Endothelial cell (in vitro differentiated cells): ENCODE measurements at regions not wholly inside any gene's neighbourhood (a gene's known extent, or its start where the extent isn't known, plus 50 kb on each side); places are given as distances from the start of the nearest gene placed in this dataset.

ENCODE experiments used
- DNase-seq: peaks from one replicate; pipeline ENCODE4 v3.0.0; 2021; ENCODE audit warnings: low spot score
- H3K27ac Mint-ChIP-seq: one replicate; pipeline ENCODE4 v1.8.0; 2021; ENCODE audit warnings: mixed read lengths, inconsistent platforms; ENCODE audit not compliant: unreplicated experiment
- H3K27me3 Mint-ChIP-seq: one replicate; pipeline ENCODE4 v1.8.0; 2021; ENCODE audit warnings: mild to moderate bottlenecking, moderate library complexity, mixed read lengths, inconsistent platforms; ENCODE audit not compliant: unreplicated experiment
- H3K36me3 Mint-ChIP-seq: one replicate; pipeline ENCODE4 v1.8.0; 2021; ENCODE audit warnings: mild to moderate bottlenecking, low read depth, mixed read lengths, inconsistent platforms; ENCODE audit not compliant: unreplicated experiment
- H3K4me1 Mint-ChIP-seq: one replicate; pipeline ENCODE4 v1.8.0; 2021; ENCODE audit warnings: mild to moderate bottlenecking, mixed read lengths, inconsistent platforms; ENCODE audit not compliant: unreplicated experiment
- H3K4me3 Mint-ChIP-seq: one replicate; pipeline ENCODE4 v1.8.0; 2021; ENCODE audit warnings: mild to moderate bottlenecking, mixed read lengths, inconsistent platforms; ENCODE audit not compliant: unreplicated experiment
- H3K9me3 Mint-ChIP-seq: one replicate; pipeline ENCODE4 v1.8.0; 2021; ENCODE audit warnings: mixed read lengths, inconsistent platforms; ENCODE audit not compliant: unreplicated experiment
- CTCF ChIP-seq: fragments of 200-600 bp; sonication (generic); IDR thresholded peaks from one replicate; pipeline ENCODE4 v1.5.0; 2021; ENCODE audit warnings: antibody characterized with exemption; ENCODE audit not compliant: unreplicated experiment

GRCh38 chr14:82411298-82411697, 877.6 kb upstream of the SEL1L start:
- DNase-seq, result no peak
- H3K9me3 Mint-ChIP-seq, result peaks cover 16% of the 10 kb centered on the region
- H3K36me3 Mint-ChIP-seq, result peaks cover 4% of the 10 kb centered on the region
- no peak overlapping the region for H3K4me3 Mint-ChIP-seq
- H3K27ac Mint-ChIP-seq, result no peak overlapping the region
- no peaks in the 10 kb centered on the region for H3K4me1 Mint-ChIP-seq
- no peaks in the 10 kb centered on the region for H3K27me3 Mint-ChIP-seq
- TF ChIP-seq CTCF, result no peak

- no peak overlapping the region for H3K4me3 Mint-ChIP-seq
- DNase-seq, result no peak
- no peaks in the 10 kb centered on the region for H3K4me1 Mint-ChIP-seq
- H3K9me3 Mint-ChIP-seq, result peaks cover 16% of the 10 kb centered on the region
- TF ChIP-seq CTCF, result no peak
- no peak overlapping the region for H3K27ac Mint-ChIP-seq
- H3K27me3 Mint-ChIP-seq, result no peaks in the 10 kb centered on the region
- H3K36me3 Mint-ChIP-seq, result peaks cover 4% of the 10 kb centered on the region
These were observed 878.9 kb upstream of the SEL1L start for GRCh38 chr14:82412545-82412944.

GRCh38 chr14:82414853-82415539, 881.3 kb upstream of the SEL1L start:
- Mint-ChIP-seq H3K27ac (no peak overlapping the region), H3K4me3 (no peak overlapping the region)
- no peak for TF ChIP-seq CTCF

GRCh38 chr14:82419933-82420332, 886.3 kb upstream of the SEL1L start:
- no peak for DNase-seq
- Mint-ChIP-seq H3K4me1 (no peaks in the 10 kb centered on the region), H3K9me3 (peaks cover 16% of the 10 kb centered on the region), H3K4me3 (no peak overlapping the region), H3K27ac (no peak overlapping the region), H3K36me3 (no peaks in the 10 kb centered on the region), H3K27me3 (peaks cover 1% of the 10 kb centered on the region)
- TF ChIP-seq CTCF, result no peak

More at GRCh38 chr14:82414853-82415539, 881.3 kb upstream of the SEL1L start:
- DNase-seq, result no peak
- Mint-ChIP-seq H3K9me3 (peaks cover 24% of the 10 kb centered on the region), H3K4me1 (no peaks in the 10 kb centered on the region), H3K36me3 (peaks cover 4% of the 10 kb centered on the region), H3K27me3 (peaks cover 1% of the 10 kb centered on the region)

GRCh38 chr14:82420871-82421270, 887.2 kb upstream of the SEL1L start:
- peaks cover 16% of the 10 kb centered on the region for H3K9me3 Mint-ChIP-seq
- DNase-seq, result no peak
- peaks cover 1% of the 10 kb centered on the region for H3K27me3 Mint-ChIP-seq
- H3K4me1 Mint-ChIP-seq, result no peaks in the 10 kb centered on the region
- no peak overlapping the region for H3K27ac Mint-ChIP-seq
- TF ChIP-seq CTCF, result no peak
- no peaks in the 10 kb centered on the region for H3K36me3 Mint-ChIP-seq
- no peak overlapping the region for H3K4me3 Mint-ChIP-seq
